ENCODE measurements at regions not wholly inside any gene's neighbourhood (a gene's known extent, or its start where the extent isn't known, plus 50 kb on each side); places are given as distances from the start of the nearest gene placed in this dataset.

DNA sequence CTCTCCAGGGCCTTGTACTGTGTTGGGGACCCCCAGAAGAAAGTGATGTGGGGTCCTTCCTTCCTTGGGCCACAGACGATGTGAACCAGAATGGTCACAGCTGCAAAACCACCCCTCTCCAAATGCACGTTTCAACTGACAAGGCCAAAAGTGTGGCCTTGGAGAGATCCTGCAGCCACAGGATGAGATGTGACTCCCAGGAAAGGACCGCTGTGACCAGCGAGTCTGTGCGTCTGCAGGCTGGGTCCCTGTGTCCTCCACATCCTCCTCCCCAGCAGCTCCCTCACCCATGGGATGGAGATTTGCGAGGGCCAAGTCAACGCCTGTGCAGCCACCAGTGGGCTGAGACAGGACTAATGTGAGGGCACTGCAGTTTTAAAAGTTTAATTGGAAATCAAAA, 247.0 kb downstream of the ERMARD start:
- TF ChIP-seq, protein P1, sequence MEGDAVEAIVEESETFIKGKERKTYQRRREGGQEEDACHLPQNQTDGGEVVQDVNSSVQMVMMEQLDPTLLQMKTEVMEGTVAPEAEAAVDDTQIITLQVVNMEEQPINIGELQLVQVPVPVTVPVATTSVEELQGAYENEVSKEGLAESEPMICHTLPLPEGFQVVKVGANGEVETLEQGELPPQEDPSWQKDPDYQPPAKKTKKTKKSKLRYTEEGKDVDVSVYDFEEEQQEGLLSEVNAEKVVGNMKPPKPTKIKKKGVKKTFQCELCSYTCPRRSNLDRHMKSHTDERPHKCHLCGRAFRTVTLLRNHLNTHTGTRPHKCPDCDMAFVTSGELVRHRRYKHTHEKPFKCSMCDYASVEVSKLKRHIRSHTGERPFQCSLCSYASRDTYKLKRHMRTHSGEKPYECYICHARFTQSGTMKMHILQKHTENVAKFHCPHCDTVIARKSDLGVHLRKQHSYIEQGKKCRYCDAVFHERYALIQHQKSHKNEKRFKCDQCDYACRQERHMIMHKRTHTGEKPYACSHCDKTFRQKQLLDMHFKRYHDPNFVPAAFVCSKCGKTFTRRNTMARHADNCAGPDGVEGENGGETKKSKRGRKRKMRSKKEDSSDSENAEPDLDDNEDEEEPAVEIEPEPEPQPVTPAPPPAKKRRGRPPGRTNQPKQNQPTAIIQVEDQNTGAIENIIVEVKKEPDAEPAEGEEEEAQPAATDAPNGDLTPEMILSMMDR (conservative IDR thresholded peaks at IDR 0.05): no peak
- no peak overlapping the region for H3K27ac ChIP-seq

DNA sequence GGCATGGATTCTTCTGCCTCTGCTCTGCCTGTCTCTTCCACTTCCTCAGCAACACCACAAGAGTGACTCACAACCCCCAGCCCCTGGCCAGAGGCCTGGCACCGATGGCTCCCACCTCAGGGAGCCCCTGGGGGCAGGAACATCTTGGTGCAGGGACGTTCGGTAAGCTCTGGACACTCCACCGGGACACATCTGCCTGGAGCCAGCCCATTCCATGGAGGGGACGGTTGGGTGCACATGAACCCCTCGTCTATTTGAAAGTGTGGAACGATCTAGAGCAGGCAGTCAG, 246.5 kb downstream of the ERMARD start:
- H3K27ac ChIP-seq: no peak overlapping the region
- TF ChIP-seq, protein P1 (conservative IDR thresholded peaks at IDR 0.05): no peak

DNA sequence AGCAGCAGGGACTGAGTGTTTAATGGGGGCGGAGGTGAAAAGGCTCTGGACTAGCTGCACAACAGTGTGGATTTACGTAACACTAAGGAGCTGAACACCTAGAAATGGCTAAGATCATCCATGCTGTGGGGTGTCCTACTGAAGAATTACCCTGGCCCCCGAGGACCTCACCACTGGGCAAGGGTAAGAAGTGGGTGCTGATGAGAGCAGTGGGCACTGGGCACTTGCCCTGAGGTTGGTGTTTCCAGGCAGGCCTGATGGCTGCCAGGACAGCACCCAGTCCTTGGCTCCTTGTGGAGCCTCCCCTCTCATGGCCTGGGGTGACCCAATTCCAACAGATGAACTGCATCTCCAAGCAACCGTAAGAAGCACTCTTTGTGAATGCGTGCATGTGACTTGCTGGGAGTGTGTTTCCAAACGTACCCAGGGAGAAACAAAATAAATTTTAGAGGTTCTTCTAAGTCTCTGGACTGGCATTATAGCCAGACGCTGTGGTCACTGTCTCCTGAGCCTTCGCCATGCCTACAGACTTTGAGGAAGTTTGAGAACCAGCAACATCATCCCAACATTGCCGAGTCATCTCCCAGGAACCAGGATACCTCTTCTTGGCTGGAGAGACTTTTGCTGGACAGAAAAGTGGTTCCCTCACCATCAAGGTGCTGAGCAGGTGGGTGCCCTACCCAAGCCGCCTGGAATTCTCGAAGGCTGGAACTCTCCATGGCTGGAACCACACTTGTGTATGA, 245.9 kb downstream of the ERMARD start:
- TF ChIP-seq, protein P1 (conservative IDR thresholded peaks at IDR 0.05): no peak
- no peak overlapping the region for H3K27ac ChIP-seq

DNA sequence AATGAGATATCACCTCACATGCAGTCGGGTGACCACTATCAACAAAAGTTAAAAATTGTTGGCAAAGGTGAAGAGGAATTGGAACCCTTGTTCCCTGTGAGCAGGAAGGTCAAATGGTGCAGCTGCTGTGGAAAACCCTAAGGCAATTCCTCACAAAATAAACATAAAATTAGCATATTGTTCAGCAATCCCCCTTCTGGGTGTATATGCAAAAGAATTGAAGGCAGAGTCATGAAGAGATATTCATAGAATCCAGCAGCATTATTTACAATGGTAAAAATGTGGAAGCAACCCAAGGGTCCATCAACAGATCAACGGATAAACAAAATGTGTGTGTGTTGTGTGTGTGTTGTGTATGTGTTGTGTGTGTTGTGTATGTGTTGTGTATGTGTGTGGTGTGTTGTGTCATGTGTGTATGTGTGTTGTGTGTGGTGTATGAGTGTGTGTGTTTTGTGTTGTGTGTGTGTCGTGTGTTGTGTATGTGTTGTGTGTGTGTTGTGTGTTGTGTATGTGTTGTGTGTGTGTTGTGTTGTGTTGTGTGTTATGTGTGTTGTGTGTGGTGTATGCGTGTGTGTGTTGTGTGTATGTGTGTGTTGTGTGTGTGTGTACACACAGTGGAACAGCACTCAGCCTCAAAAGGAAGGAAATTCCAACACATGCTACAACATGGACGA, 245.1 kb downstream of the ERMARD start:
- H3K27ac ChIP-seq: no peak overlapping the region
- TF ChIP-seq, protein P1 (conservative IDR thresholded peaks at IDR 0.05): no peak

DNA sequence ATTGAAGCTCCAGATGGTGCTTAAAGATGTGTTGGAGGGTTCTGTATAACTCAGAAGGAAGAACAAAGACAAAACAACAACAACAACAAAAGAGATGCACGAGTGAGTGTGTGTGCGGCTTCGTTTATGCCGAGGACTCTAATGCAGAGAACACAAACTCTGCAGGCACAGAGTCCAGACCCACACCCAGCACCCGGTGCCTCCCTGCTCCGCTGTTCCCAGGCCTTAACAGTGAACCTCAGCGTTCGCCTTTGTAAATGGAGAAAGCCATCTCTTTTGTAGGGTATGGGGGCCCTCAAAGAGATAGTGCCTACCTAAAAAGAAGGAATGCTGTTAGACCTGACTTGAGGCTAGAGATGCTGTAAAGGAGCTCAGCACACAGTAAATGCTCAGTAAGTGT, 243.3 kb downstream of the ERMARD start:
- TF ChIP-seq, protein P1 (conservative IDR thresholded peaks at IDR 0.05): no peak
- no peak overlapping the region for H3K27ac ChIP-seq

DNA sequence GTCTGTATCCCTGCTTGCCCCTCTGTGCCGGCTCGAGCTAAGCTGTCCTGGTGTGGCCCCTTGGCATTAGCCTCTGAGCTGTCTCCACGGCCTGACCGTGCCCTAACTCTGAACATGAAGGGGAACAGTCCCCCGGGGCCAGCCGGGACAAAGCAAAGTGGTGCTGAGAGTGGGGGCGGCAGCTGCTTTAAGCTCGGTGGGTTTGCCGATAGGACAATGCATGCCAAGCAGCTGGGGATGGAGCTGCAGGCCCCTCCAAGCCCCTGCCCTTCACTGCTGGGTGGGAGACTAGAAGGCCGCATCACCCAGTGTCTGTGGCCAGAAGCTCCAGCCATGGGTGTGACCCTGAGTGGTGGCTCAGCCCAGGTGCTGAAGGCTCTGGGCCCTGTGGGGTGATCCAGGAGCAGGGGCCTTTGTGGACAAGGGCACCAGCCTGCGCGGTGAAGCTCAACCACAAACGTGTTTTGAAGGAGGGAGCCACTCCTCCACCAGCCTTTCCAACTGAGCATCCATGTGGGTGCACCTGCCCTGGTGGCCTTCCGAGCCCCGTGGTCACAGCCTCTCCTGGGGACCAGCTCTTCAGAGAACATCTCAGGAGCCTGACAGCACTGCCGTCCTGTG, 242.5 kb downstream of the ERMARD start:
- no peak overlapping the region for H3K27ac ChIP-seq
- TF ChIP-seq, protein P1 (conservative IDR thresholded peaks at IDR 0.05): no peak

DNA sequence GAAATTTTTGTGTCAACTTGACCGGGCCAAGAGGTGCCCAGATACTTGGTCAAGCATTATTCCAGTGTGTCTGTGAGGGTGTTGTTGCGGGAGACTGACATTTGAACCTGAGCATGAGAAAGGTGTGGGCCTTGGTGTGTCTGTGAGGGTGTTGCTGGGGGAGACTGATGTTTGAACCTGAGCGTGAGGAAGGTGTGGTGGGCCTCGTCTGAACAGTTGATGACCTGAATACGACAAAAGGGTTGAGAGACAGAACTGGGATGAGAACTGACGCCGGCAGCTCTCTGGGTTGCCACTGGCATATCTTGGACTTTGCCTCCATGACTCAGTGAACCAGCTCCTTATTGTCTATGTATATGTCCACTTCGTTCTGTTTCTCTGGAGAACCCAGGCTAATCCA, 240.5 kb downstream of the ERMARD start:
- TF ChIP-seq, protein P1 (conservative IDR thresholded peaks at IDR 0.05): no peak
- no peak overlapping the region for H3K27ac ChIP-seq
